IMR-90 (cell line): ENCODE measurements at regions not wholly inside any gene's neighbourhood (a gene's known extent, or its start where the extent isn't known, plus 50 kb on each side); places are given as distances from the start of the nearest gene placed in this dataset.

ENCODE experiments used
- ATAC-seq: fragments of 200-7000 bp; cut with Tn5 transposase; 2 replicates; pipeline ENCODE4 v1.9.1; 2020; ENCODE audit warnings: low read depth, mild to moderate bottlenecking, moderate library complexity
- BruUV-seq: library from RNA; stranded (reverse); fragments of 400-500 nt; replicated peaks from 2 replicates; lab custom pipeline; 2021; lab: Mats Ljungman, UMichigan
- CTCF ChIA-PET: fragments of 300-600 bp; formaldehyde crosslinking; extraction: SDS; loops from one replicate; lab custom pipeline; 2021; ENCODE audit warnings: antibody characterized with exemption; lab: Yijun Ruan, JAX
- POLR2A ChIA-PET: fragments of 300-600 bp; sonication (Branson Sonifier 250); formaldehyde crosslinking; loops from one replicate; lab custom pipeline; 2022; ENCODE audit warnings: antibody characterized with exemption; ENCODE audit not compliant: unreplicated experiment; lab: Charles Lee
- DNase-seq: peaks from one replicate; pipeline ENCODE4 v3.0.0; 2013
- H2AFZ ChIP-seq: replicated peaks from 2 replicates; pipeline ENCODE3; 2013; ENCODE audit warnings: low read length, mild to moderate bottlenecking; ENCODE audit not compliant: poor library complexity
- H2AK5ac ChIP-seq: 2 replicates; pipeline ENCODE4 v1.6.1; 2013; ENCODE audit warnings: low read depth, low read length, inconsistent platforms
- H2AK9ac ChIP-seq: replicated peaks from 2 replicates; pipeline ENCODE3; 2013; ENCODE audit warnings: mild to moderate bottlenecking, low read depth, low read length, moderate library complexity; ENCODE audit not compliant: poor library complexity
- H2BK120ac ChIP-seq: 2 replicates; pipeline ENCODE4 v1.6.1; 2013; ENCODE audit warnings: low read depth, low read length, inconsistent platforms
- H2BK15ac ChIP-seq: 3 replicates; pipeline ENCODE4 v1.6.1; 2013; ENCODE audit warnings: low read depth, low read length, inconsistent platforms
- H2BK20ac ChIP-seq: 2 replicates; pipeline ENCODE4 v1.6.1; 2013; ENCODE audit warnings: low read depth, mild to moderate bottlenecking, inconsistent platforms, low read length, moderate library complexity
- H2BK5ac ChIP-seq: 2 replicates; pipeline ENCODE4 v1.6.1; 2013; ENCODE audit warnings: mild to moderate bottlenecking, low read depth, low read length, inconsistent platforms; ENCODE audit not compliant: poor library complexity, severe bottlenecking
- H3K14ac ChIP-seq: replicated peaks from 2 replicates; pipeline ENCODE4 v1.6.1; 2013; ENCODE audit warnings: low read depth, low read length, inconsistent platforms
- H3K18ac ChIP-seq: 2 replicates; pipeline ENCODE4 v1.6.1; 2013; ENCODE audit warnings: low read depth, low read length, control low read depth
- H3K23ac ChIP-seq: 2 replicates; pipeline ENCODE4 v1.6.1; 2013; ENCODE audit warnings: low read depth, low read length, inconsistent platforms
- H3K27ac ChIP-seq: 2 replicates; pipeline ENCODE4 v1.5.1; 2013; ENCODE audit warnings: mild to moderate bottlenecking, control low read depth, low read length; ENCODE audit not compliant: insufficient read depth
- H3K27me3 ChIP-seq: 2 replicates; pipeline ENCODE4 v1.6.1; 2013; ENCODE audit warnings: low read length; ENCODE audit not compliant: control insufficient read depth, insufficient read depth
- H3K36me3 ChIP-seq: 2 replicates; pipeline ENCODE4 v1.6.1; 2013; ENCODE audit warnings: low read length, mixed read lengths; ENCODE audit not compliant: control insufficient read depth, insufficient read depth
- H3K4ac ChIP-seq: 2 replicates; pipeline ENCODE4 v1.6.1; 2013; ENCODE audit warnings: low read depth, low read length, inconsistent platforms
- H3K4me1 ChIP-seq: 2 replicates; pipeline ENCODE4 v1.6.1; 2013; ENCODE audit warnings: low read length, mixed read lengths; ENCODE audit not compliant: control insufficient read depth, insufficient read depth
- H3K4me2 ChIP-seq: 2 replicates; pipeline ENCODE4 v1.6.1; 2013; ENCODE audit warnings: low read depth, mild to moderate bottlenecking, control low read depth, low read length, moderate library complexity
- H3K4me3 ChIP-seq: 2 replicates; pipeline ENCODE4 v1.5.1; 2013; ENCODE audit warnings: low read depth, mild to moderate bottlenecking, control low read depth, low read length, moderate library complexity; ENCODE audit not compliant: insufficient read depth
- H3K56ac ChIP-seq: 2 replicates; pipeline ENCODE4 v1.6.1; 2013; ENCODE audit warnings: low read length, inconsistent platforms; ENCODE audit not compliant: insufficient read depth; ENCODE audit errors: extremely low read depth
- H3K79me1 ChIP-seq, 2 experiments: 2 replicates each; pipeline ENCODE4 v1.6.1; 2013; ENCODE audit warnings: low read length in 2 of 2, inconsistent platforms in 1 of 2, low read depth in 1 of 2
- H3K9ac ChIP-seq: 2 replicates; pipeline ENCODE4 v1.6.1; 2013; ENCODE audit warnings: low read depth, low read length, control low read depth
- H3K9me1 ChIP-seq: 2 replicates; pipeline ENCODE4 v1.6.1; 2013; ENCODE audit warnings: low read length, inconsistent platforms; ENCODE audit not compliant: insufficient read depth
- H3K9me3 ChIP-seq: 2 replicates; pipeline ENCODE4 v1.6.1; 2013; ENCODE audit warnings: low read length; ENCODE audit not compliant: control insufficient read depth, insufficient read depth
- H4K20me1 ChIP-seq: 2 replicates; pipeline ENCODE4 v1.6.1; 2013; ENCODE audit warnings: low read length, inconsistent platforms; ENCODE audit not compliant: insufficient read depth
- H4K5ac ChIP-seq: 2 replicates; pipeline ENCODE4 v1.6.1; 2013; ENCODE audit warnings: mild to moderate bottlenecking, low read depth, low read length, control low read depth
- H4K8ac ChIP-seq, 2 experiments: 2 replicates each; pipeline ENCODE4 v1.6.1; 2013; ENCODE audit warnings: low read depth in 2 of 2, low read length in 2 of 2, control low read depth in 1 of 2, inconsistent platforms in 1 of 2
- H4K91ac ChIP-seq: 2 replicates; pipeline ENCODE4 v1.6.1; 2013; ENCODE audit warnings: low read depth, low read length, inconsistent platforms; ENCODE audit not compliant: insufficient read depth
- CEBPB ChIP-seq: IDR thresholded peaks from 2 replicates; pipeline ENCODE4 v1.6.1; 2012; ENCODE audit warnings: low read depth, low read length, improper control_type of control experiment
- MAZ ChIP-seq: IDR thresholded peaks from 2 replicates; pipeline ENCODE4 v1.6.1; 2012; ENCODE audit warnings: low read depth, mild to moderate bottlenecking, low read length, improper control_type of control experiment, moderate library complexity, borderline replicate concordance
- NFE2L2 ChIP-seq: fragments of 150-350 bp; IDR thresholded peaks from 2 replicates; pipeline ENCODE4 v1.6.1; 2016; ENCODE audit warnings: low read depth, mild to moderate bottlenecking, low read length
- USF2 ChIP-seq: fragments of 150-350 bp; IDR thresholded peaks from 2 replicates; pipeline ENCODE4 v1.6.1; 2017; ENCODE audit warnings: mild to moderate bottlenecking, antibody characterized with exemption, low read length, low read depth
- WGBS, 2 experiments: methylation state at CpG; one replicate each; pipeline versions ENCODE4 v1.1.5 to v1.1.7; 2013; ENCODE audit warnings: missing lambda C conversion rate in 2 of 2; ENCODE audit not compliant: insufficient read length in 1 of 2; ENCODE audit errors: extremely low coverage in 2 of 2; 5-methylcytosine and 5-hydroxymethylcytosine counted together
- dilution Hi-C: fragments of 300-500 bp; cut with HindIII; formaldehyde crosslinking; loops from one replicate; pipeline ENCODE4 v1.14.3; 2018; ENCODE audit warnings: low sequenced_read_pairs; ENCODE audit not compliant: unreplicated experiment
- in situ Hi-C: fragments of 300-500 bp; cut with MboI; formaldehyde crosslinking; loops from 3 replicates; pipeline ENCODE4 v1.14.3; 2019; ENCODE audit warnings: low sequenced_read_pairs, inconsistent platforms, mixed read lengths
- intact Hi-C: fragments of 100-400 bp; cut with micrococcal nuclease; formaldehyde crosslinking; loops from 2 replicates; pipeline ENCODE4 v1.10.0; 2022

DNA sequence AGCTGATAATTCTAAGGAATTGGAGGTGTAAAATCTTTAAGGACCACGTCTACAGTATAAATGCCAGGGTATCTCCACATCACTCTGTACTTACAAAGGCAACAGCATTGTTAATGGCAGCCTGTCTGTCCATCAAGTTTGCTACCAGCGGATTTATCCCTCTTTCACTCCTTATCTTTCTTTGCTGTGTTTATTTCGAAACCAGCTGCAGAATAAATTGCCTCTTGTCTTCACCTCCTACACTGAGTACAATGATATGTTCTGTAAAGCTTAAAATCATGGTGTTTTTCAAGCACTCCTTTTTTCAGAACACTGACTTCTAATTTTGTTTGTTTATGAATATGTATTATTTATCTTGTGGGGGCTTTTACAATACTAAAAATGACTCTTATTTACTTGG lies 1088.1 kb downstream of the NR2F1-AS1 start:
- no peak overlapping the region for H4K5ac ChIP-seq
- no TSS peak for BruUV-seq
- H2BK20ac ChIP-seq, result no peak overlapping the region
- no peaks in the 10 kb centered on the region for H3K9me1 ChIP-seq
- ChIA-PET CTCF (no interaction called here), POLR2A (no interaction called here)
- in situ Hi-C loops, result no loop called here
- H3K79me1 ChIP-seq, result no peaks in the 10 kb centered on the region
- ATAC-seq (no peak), DNase-seq (no peak)
- no peak overlapping the region for H2AFZ ChIP-seq
- H3K14ac ChIP-seq, result no peak overlapping the region
- no peak overlapping the region for H2AK5ac ChIP-seq
- no peak overlapping the region for H3K23ac ChIP-seq
- no peaks in the 10 kb centered on the region for H3K9me3 ChIP-seq
- no peak overlapping the region for H3K4ac ChIP-seq
- H3K4me1 ChIP-seq, result no peaks in the 10 kb centered on the region
- no peaks in the 10 kb centered on the region for H3K36me3 ChIP-seq
- H3K27ac ChIP-seq, result no peak overlapping the region
- no CpG with 5 or more reads among the region's 3 CpGs for WGBS, 2 experiments
- H4K91ac ChIP-seq, result no peak overlapping the region
- TF ChIP-seq MAZ (no peak), USF2 (no peak), NFE2L2 (no peak), CEBPB (no peak)
- H2BK5ac ChIP-seq, result no peak overlapping the region
- no peak overlapping the region for H4K8ac ChIP-seq
- H3K56ac ChIP-seq, result no peak overlapping the region
- no peaks in the 10 kb centered on the region for H4K20me1 ChIP-seq
- H3K4me2 ChIP-seq, result no peak overlapping the region
- H3K27me3 ChIP-seq, result no peaks in the 10 kb centered on the region
- H2BK120ac ChIP-seq, result no peak overlapping the region
- H3K18ac ChIP-seq, result no peak overlapping the region
- intact Hi-C loops, result no loop called here
- H2BK15ac ChIP-seq, result no peak overlapping the region
- H2AK9ac ChIP-seq, result no peak overlapping the region
- H3K9ac ChIP-seq, result no peak overlapping the region
- dilution Hi-C loops, result no loop called here
- no peak overlapping the region for H3K4me3 ChIP-seq
